DND-41 (cell line): ENCODE measurements at regions not wholly inside any gene's neighbourhood (a gene's known extent, or its start where the extent isn't known, plus 50 kb on each side); places are given as distances from the start of the nearest gene placed in this dataset.

Experiments
- ATAC-seq: fragments of 200-7000 bp; cut with Tn5 transposase; 3 replicates; pipeline ENCODE4 v1.9.1; 2021; ENCODE audit warnings: low read depth; ENCODE audit not compliant: insufficient read depth
- DNase-seq: peaks from one replicate; pipeline ENCODE4 v3.0.0-alpha.2; 2020
- H2AFZ ChIP-seq: 2 replicates; pipeline ENCODE4 v1.6.0; 2012; ENCODE audit warnings: low read depth, low read length
- H3K27ac ChIP-seq: 2 replicates; pipeline ENCODE4 v1.5.1; 2012; ENCODE audit warnings: low read length, inconsistent platforms
- H3K27me3 ChIP-seq: fragments of 200-600 bp; sonication (generic); 2 replicates; pipeline ENCODE4 v1.6.0; 2012; ENCODE audit warnings: low read length, mild to moderate bottlenecking, inconsistent platforms; ENCODE audit not compliant: insufficient read depth, poor library complexity
- H3K36me3 ChIP-seq: 2 replicates; pipeline ENCODE4 v1.5.1; 2012; ENCODE audit warnings: low read length, inconsistent platforms; ENCODE audit not compliant: insufficient read depth
- H3K4me1 ChIP-seq: 2 replicates; pipeline ENCODE4 v1.5.1; 2012; ENCODE audit warnings: mild to moderate bottlenecking, low read length; ENCODE audit not compliant: insufficient read depth
- H3K4me2 ChIP-seq: 2 replicates; pipeline ENCODE4 v1.6.0; 2012; ENCODE audit warnings: mild to moderate bottlenecking, moderate library complexity, low read length, inconsistent platforms; ENCODE audit not compliant: insufficient read depth
- H3K4me3 ChIP-seq, 2 experiments: fragments of 200-600 bp in 1 of 2; shearing (Covaris generic) in 1 of 2; 2 replicates each; pipeline ENCODE4 v1.5.1; 2012 to 2016; ENCODE audit warnings: inconsistent platforms in 2 of 2, low read length in 2 of 2, mild to moderate bottlenecking in 2 of 2, low read depth in 1 of 2, moderate library complexity in 1 of 2
- H3K79me2 ChIP-seq: 2 replicates; pipeline ENCODE4 v1.6.0; 2012; ENCODE audit warnings: low read length, inconsistent platforms; ENCODE audit not compliant: insufficient read depth
- H3K9ac ChIP-seq: 2 replicates; pipeline ENCODE4 v1.6.0; 2012; ENCODE audit warnings: low read depth, mild to moderate bottlenecking, inconsistent platforms, low read length, moderate library complexity
- H3K9me3 ChIP-seq: 2 replicates; pipeline ENCODE4 v1.5.1; 2012; ENCODE audit warnings: low read length, moderate library complexity, mild to moderate bottlenecking, inconsistent platforms; ENCODE audit not compliant: insufficient read depth, severe bottlenecking
- H4K20me1 ChIP-seq: 2 replicates; pipeline ENCODE4 v1.6.0; 2012; ENCODE audit warnings: low read length; ENCODE audit not compliant: insufficient read depth
- CTCF ChIP-seq: IDR thresholded peaks from 2 replicates; pipeline ENCODE4 v1.5.1; 2012; ENCODE audit warnings: borderline replicate concordance, low read length, moderate library complexity, mild to moderate bottlenecking; ENCODE audit not compliant: poor library complexity, severe bottlenecking; ENCODE audit errors: extremely low read depth
- EZH2 ChIP-seq: IDR thresholded peaks from 3 replicates; pipeline ENCODE4 v1.6.1; 2012; ENCODE audit warnings: borderline replicate concordance, low read depth, mild to moderate bottlenecking, moderate library complexity, low read length, inconsistent platforms; ENCODE audit not compliant: severe bottlenecking

GRCh38 chr1:216925962-216926625 is 202.9 kb upstream of the ESRRG start:
- no peak overlapping the region for H3K9ac ChIP-seq
- H3K4me3 ChIP-seq: no peak overlapping the region
- H3K4me2 ChIP-seq: no peak overlapping the region
- H3K36me3 ChIP-seq: no peaks in the 10 kb centered on the region
- H3K4me1 ChIP-seq: no peaks in the 10 kb centered on the region
- no peaks in the 10 kb centered on the region for H3K9me3 ChIP-seq
- ATAC-seq: no peak
- no peak for DNase-seq
- no peaks in the 10 kb centered on the region for H3K27me3 ChIP-seq
- no peaks in the 10 kb centered on the region for H4K20me1 ChIP-seq
- H3K79me2 ChIP-seq: no peaks in the 10 kb centered on the region
- H2AFZ ChIP-seq: no peak overlapping the region
- no peak overlapping the region for H3K27ac ChIP-seq
- TF ChIP-seq CTCF: no peak
- no peak for TF ChIP-seq EZH2

- Histone ChIP-seq H4K20me1 (no peaks in the 10 kb centered on the region), H3K79me2 (no peaks in the 10 kb centered on the region), H3K36me3 (no peaks in the 10 kb centered on the region), H3K9me3 (no peaks in the 10 kb centered on the region), H3K9ac (no peak overlapping the region), H3K27ac (no peak overlapping the region), H3K27me3 (no peaks in the 10 kb centered on the region), H3K4me1 (no peaks in the 10 kb centered on the region), H3K4me3 (no peak overlapping the region), H2AFZ (no peak overlapping the region), H3K4me2 (no peak overlapping the region)
- DNase-seq (no peak), ATAC-seq (no peak)
- TF ChIP-seq EZH2: no peak
- TF ChIP-seq CTCF: no peak
Measured at GRCh38 chr1:216924732-216925131, 201.5 kb upstream of the ESRRG start.

- Histone ChIP-seq H3K79me2 (no peaks in the 10 kb centered on the region), H3K9ac (no peak overlapping the region), H3K4me1 (no peaks in the 10 kb centered on the region), H4K20me1 (no peaks in the 10 kb centered on the region), H3K9me3 (no peaks in the 10 kb centered on the region), H3K4me3 (no peak overlapping the region), H2AFZ (no peak overlapping the region), H3K27me3 (no peaks in the 10 kb centered on the region), H3K4me2 (no peak overlapping the region), H3K36me3 (no peaks in the 10 kb centered on the region), H3K27ac (no peak overlapping the region)
- DNase-seq (no peak), ATAC-seq (no peak)
- no peak for TF ChIP-seq CTCF
Measured at GRCh38 chr1:216923601-216924000, 200.4 kb upstream of the ESRRG start.

- no peaks in the 10 kb centered on the region for H3K9me3 ChIP-seq
- H3K79me2 ChIP-seq: no peaks in the 10 kb centered on the region
- no peaks in the 10 kb centered on the region for H4K20me1 ChIP-seq
- no peak overlapping the region for H3K27ac ChIP-seq
- ATAC-seq (no peak), DNase-seq (no peak)
- H3K4me1 ChIP-seq: no peaks in the 10 kb centered on the region
- H2AFZ ChIP-seq: no peak overlapping the region
- H3K36me3 ChIP-seq: no peaks in the 10 kb centered on the region
- no peaks in the 10 kb centered on the region for H3K27me3 ChIP-seq
- no peak overlapping the region for H3K9ac ChIP-seq
- TF ChIP-seq EZH2 (no peak), CTCF (no peak)
- no peak overlapping the region for H3K4me3 ChIP-seq
- no peak overlapping the region for H3K4me2 ChIP-seq
Measured at GRCh38 chr1:216922406-216922805, 199.2 kb upstream of the ESRRG start.
